CD14-positive monocyte (primary cell): ENCODE measurements at regions not wholly inside any gene's neighbourhood (a gene's known extent, or its start where the extent isn't known, plus 50 kb on each side); places are given as distances from the start of the nearest gene placed in this dataset.

ENCODE experiments used
- DNase-seq, 3 donors: peaks; one replicate each; pipeline ENCODE4 v3.0.0-alpha.2; 2011 to 2022
- H2AFZ ChIP-seq: 2 replicates; pipeline ENCODE4 v1.6.0; 2012; ENCODE audit warnings: mild to moderate bottlenecking, low read depth, low read length, inconsistent platforms; ENCODE audit not compliant: insufficient read depth, poor library complexity, severe bottlenecking
- H3K27ac ChIP-seq, 2 donors: 1 replicate in 1 of 2; 2 replicates in 1 of 2; pipeline ENCODE4 v1.5.1; 2012 to 2013; ENCODE audit warnings: low read length in 2 of 2, control low read depth in 1 of 2, inconsistent platforms in 1 of 2, low read depth in 1 of 2, mild to moderate bottlenecking in 1 of 2
- H3K27me3 ChIP-seq, 2 donors: one replicate each; pipeline versions ENCODE4 v1.6.0 to v1.6.1; 2011 to 2013; ENCODE audit warnings: low read length in 2 of 2; ENCODE audit not compliant: control insufficient read depth in 2 of 2, insufficient read depth in 2 of 2
- H3K36me3 ChIP-seq, 2 donors: replicated peaks in 1 of 2; 1 replicate in 1 of 2; 2 replicates in 1 of 2; pipeline versions ENCODE4 v1.5.1 to v1.6.1; 2012 to 2013; ENCODE audit warnings: low read length in 2 of 2, control low read depth in 1 of 2, inconsistent platforms in 1 of 2, mild to moderate bottlenecking in 1 of 2; ENCODE audit not compliant: insufficient read depth in 2 of 2, control insufficient read depth in 1 of 2
- H3K4me1 ChIP-seq, 2 donors: 1 replicate in 1 of 2; 2 replicates in 1 of 2; pipeline versions ENCODE4 v1.5.1 to v1.6.1; 2012 to 2013; ENCODE audit warnings: low read length in 2 of 2, control low read depth in 1 of 2, inconsistent platforms in 1 of 2, mild to moderate bottlenecking in 1 of 2, moderate library complexity in 1 of 2; ENCODE audit not compliant: insufficient read depth in 2 of 2, control insufficient read depth in 1 of 2
- H3K4me2 ChIP-seq: replicated peaks from 2 replicates; pipeline ENCODE3; 2012; ENCODE audit warnings: low read length, moderate library complexity, mild to moderate bottlenecking; ENCODE audit not compliant: poor library complexity, severe bottlenecking; ENCODE audit errors: extremely low read depth
- H3K4me3 ChIP-seq, 3 experiments: fragments of 200-600 bp in 1 of 3; sonication (generic) in 1 of 3; replicated peaks in 1 of 3; 1 replicate in 2 of 3; 2 replicates in 1 of 3; pipeline ENCODE4 v1.5.1; 2011 to 2013; ENCODE audit warnings: low read length in 3 of 3, mild to moderate bottlenecking in 3 of 3, control low read depth in 2 of 3, low read depth in 2 of 3, inconsistent platforms in 1 of 3, moderate library complexity in 1 of 3
- H3K79me2 ChIP-seq: 2 replicates; pipeline ENCODE4 v1.6.0; 2012; ENCODE audit warnings: mild to moderate bottlenecking, control low read depth, inconsistent platforms, low read length, moderate library complexity; ENCODE audit not compliant: insufficient read depth
- H3K9ac ChIP-seq: 2 replicates; pipeline ENCODE4 v1.6.0; 2017; ENCODE audit warnings: low read length, mild to moderate bottlenecking; ENCODE audit not compliant: insufficient read depth, poor library complexity, severe bottlenecking
- H3K9me3 ChIP-seq, 2 donors: replicated peaks in 1 of 2; 1 replicate in 1 of 2; 2 replicates in 1 of 2; pipeline versions ENCODE4 v1.5.1 to v1.6.1; 2012 to 2013; ENCODE audit warnings: low read length in 2 of 2, control low read depth in 1 of 2; ENCODE audit not compliant: control insufficient read depth in 1 of 2, insufficient read depth in 1 of 2
- H4K20me1 ChIP-seq: 2 replicates; pipeline ENCODE4 v1.6.0; 2012; ENCODE audit warnings: mild to moderate bottlenecking, low read length, control low read depth, moderate library complexity; ENCODE audit not compliant: insufficient read depth
- H3K27ac Mint-ChIP-seq, 7 donors: one replicate each; pipeline ENCODE4 v1.8.0; 2020; ENCODE audit warnings: mild to moderate bottlenecking in 7 of 7, mixed read lengths in 7 of 7, moderate library complexity in 6 of 7, inconsistent platforms in 2 of 7
- H3K27me3 Mint-ChIP-seq, 3 donors: one replicate each; pipeline ENCODE4 v1.8.0; 2021 to 2022; ENCODE audit warnings: low read depth in 3 of 3, mild to moderate bottlenecking in 3 of 3, mixed read lengths in 3 of 3, moderate library complexity in 3 of 3, inconsistent platforms in 1 of 3
- H3K36me3 Mint-ChIP-seq, 2 donors: one replicate each; pipeline ENCODE4 v1.8.0; 2020; ENCODE audit warnings: mixed read lengths in 2 of 2, inconsistent platforms in 1 of 2, mild to moderate bottlenecking in 1 of 2
- H3K4me1 Mint-ChIP-seq: one replicate; pipeline ENCODE4 v1.8.0; 2020; ENCODE audit warnings: mild to moderate bottlenecking, mixed read lengths
- H3K4me3 Mint-ChIP-seq, 2 donors: one replicate each; pipeline ENCODE4 v1.8.0; 2020; ENCODE audit warnings: mild to moderate bottlenecking in 2 of 2, mixed read lengths in 2 of 2, moderate library complexity in 1 of 2
- H3K9me3 Mint-ChIP-seq, 7 donors: one replicate each; pipeline ENCODE4 v1.8.0; 2020 to 2022; ENCODE audit warnings: mixed read lengths in 7 of 7, mild to moderate bottlenecking in 6 of 7, moderate library complexity in 6 of 7, inconsistent platforms in 2 of 7
- CTCF ChIP-seq: fragments of 200-600 bp; IDR thresholded peaks from one replicate; pipeline ENCODE4 v1.8.0; 2022; ENCODE audit warnings: antibody characterized with exemption, mild to moderate bottlenecking
- WGBS: methylation state at CpG from one replicate; pipeline ENCODE4 v1.1.5; 2013; ENCODE audit warnings: missing lambda C conversion rate; ENCODE audit not compliant: insufficient coverage; 5-methylcytosine and 5-hydroxymethylcytosine counted together
- intact Hi-C, 2 donors: fragments of 100-400 bp; cut with micrococcal nuclease; formaldehyde crosslinking; loops; one replicate each; pipeline versions ENCODE4 v1.15.0 to v1.15.1; 2023

DNA sequence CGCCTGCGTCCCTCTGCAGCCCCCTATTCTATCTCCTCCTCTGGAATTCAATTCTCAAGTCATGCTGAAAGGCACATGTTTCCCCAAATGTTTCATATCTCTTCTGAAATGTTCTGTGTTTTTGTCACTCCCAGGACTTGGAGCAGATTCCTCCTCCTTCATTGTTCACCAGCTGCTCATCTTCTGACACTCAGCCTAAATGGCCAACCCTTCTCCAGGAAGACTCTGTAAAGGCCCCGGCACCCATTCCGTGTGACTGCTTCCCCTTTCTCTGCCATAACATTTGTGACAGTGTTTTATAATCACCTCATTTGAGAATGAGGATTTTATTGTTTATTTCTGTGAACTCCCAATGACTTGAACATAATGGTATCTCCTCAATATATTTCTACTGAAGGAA is 170.8 kb upstream of the ADAMTS16 start:
- DNase-seq = no peak
- intact Hi-C loops = no loop called here
- Histone ChIP-seq H3K36me3 (no peaks in the 10 kb centered on the region), H2AFZ (no peak overlapping the region), H3K4me2 (no peak overlapping the region), H3K79me2 (no peaks in the 10 kb centered on the region), H3K9me3 (no peaks in the 10 kb centered on the region), H3K4me3 (no peak overlapping the region), H4K20me1 (no peaks in the 10 kb centered on the region), H3K4me1 (no peaks in the 10 kb centered on the region), H3K9ac (no peak overlapping the region), H3K27me3 (no peaks in the 10 kb centered on the region), H3K27ac (no peak overlapping the region)
- Mint-ChIP-seq H3K27ac (no peak overlapping the region), H3K36me3 (no peaks in the 10 kb centered on the region), H3K9me3 (peaks cover 0 to 3% (median 0%) of the 10 kb centered on the region in 7 donors), H3K27me3 (peaks cover 0 to 2% (median 0%) of the 10 kb centered on the region in 3 donors), H3K4me1 (no peaks in the 10 kb centered on the region), H3K4me3 (no peak overlapping the region)
- 95% methylated on average over 2 of the region's 4 CpGs for WGBS
- no peak for TF ChIP-seq CTCF

GRCh38 chr5:4970171-4970570 is 170.0 kb upstream of the ADAMTS16 start:
- H4K20me1 ChIP-seq = no peaks in the 10 kb centered on the region
- Mint-ChIP-seq H3K4me3 (no peak overlapping the region), H3K9me3 (peaks cover 0 to 3% (median 0%) of the 10 kb centered on the region in 7 donors), H3K27ac (no peak overlapping the region), H3K4me1 (no peaks in the 10 kb centered on the region), H3K36me3 (no peaks in the 10 kb centered on the region), H3K27me3 (peaks cover 0 to 4% (median 0%) of the 10 kb centered on the region in 3 donors)
- H2AFZ ChIP-seq = no peak overlapping the region
- H3K4me1 ChIP-seq = no peaks in the 10 kb centered on the region
- intact Hi-C loops = no loop called here
- TF ChIP-seq CTCF = no peak
- no peak overlapping the region for H3K4me3 ChIP-seq
- H3K4me2 ChIP-seq = no peak overlapping the region
- H3K36me3 ChIP-seq = no peaks in the 10 kb centered on the region
- H3K79me2 ChIP-seq = no peaks in the 10 kb centered on the region
- H3K27me3 ChIP-seq = no peaks in the 10 kb centered on the region
- WGBS = no CpG with 5 or more reads among the region's 4 CpGs
- no peak overlapping the region for H3K9ac ChIP-seq
- no peaks in the 10 kb centered on the region for H3K9me3 ChIP-seq
- no peak overlapping the region for H3K27ac ChIP-seq
- no peak for DNase-seq
